ENCODE measurements at regions not wholly inside any gene's neighbourhood (a gene's known extent, or its start where the extent isn't known, plus 50 kb on each side); places are given as distances from the start of the nearest gene placed in this dataset.

DNA sequence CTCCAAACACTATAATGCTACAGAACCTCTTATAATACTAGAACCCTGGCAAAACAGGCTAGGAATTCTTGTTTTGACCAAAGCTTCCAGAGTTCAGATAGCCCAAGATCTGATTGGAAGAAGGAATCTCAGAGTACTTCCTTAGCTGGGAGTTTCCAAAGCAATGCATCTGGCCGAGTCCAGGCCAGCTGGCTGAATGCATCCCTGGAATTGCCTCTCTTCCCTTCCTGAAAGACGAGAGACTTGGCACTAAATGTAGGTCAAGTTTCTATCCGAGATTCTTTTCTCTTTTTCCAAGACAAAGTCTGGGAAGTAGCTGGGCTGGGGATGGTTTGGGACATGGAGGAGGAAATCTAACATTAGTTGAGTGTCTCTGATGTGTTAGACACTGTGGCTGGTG lies 68.7 kb upstream of the ADPGK start:
- H3K79me2 ChIP-seq (ENCODE audit: insufficient read depth, low read length) = no peaks in the 10 kb centered on the region
- H3K36me3 ChIP-seq (ENCODE audit: insufficient read depth, low read length) = no peaks in the 10 kb centered on the region

DNA sequence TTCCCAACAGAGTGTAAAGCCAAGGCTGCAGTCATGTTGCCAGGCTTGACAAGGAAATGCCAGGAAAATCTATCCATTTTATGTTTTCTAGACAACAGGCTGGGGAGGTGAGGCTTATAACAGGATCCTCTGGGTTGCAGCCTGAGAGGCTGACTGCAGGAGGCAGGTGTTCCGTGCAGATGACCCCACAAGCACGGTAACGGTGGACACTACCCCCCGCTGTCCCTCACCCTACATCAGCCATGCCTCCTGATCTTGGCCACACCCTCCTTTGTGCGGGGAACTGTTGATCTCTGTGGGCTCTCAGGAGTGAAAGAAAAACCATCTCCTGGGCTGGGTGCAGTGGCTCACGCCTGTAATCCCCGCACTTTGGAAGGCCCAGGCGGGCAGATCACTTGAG lies 68.0 kb upstream of the ADPGK start:
- Histone ChIP-seq H3K9ac (ENCODE audit: low read depth, low read length, poor library complexity, severe bottlenecking) (no peak overlapping the region), H3K36me3 (ENCODE audit: insufficient read depth, low read length) (no peaks in the 10 kb centered on the region), H3K4me1 (ENCODE audit: insufficient read depth, low read length, poor library complexity, severe bottlenecking) (no peaks in the 10 kb centered on the region), H2AFZ (ENCODE audit: low read length) (no peak overlapping the region), H3F3A (ENCODE audit: low read depth) (no peaks in the 10 kb centered on the region), H3K9me3 (ENCODE audit: insufficient read depth, low read depth, low read length) (no peaks in the 10 kb centered on the region), H3K4me3 (ENCODE audit: low read length, poor library complexity, severe bottlenecking) (no peak overlapping the region), H4K20me1 (ENCODE audit: insufficient read depth, low read length, poor library complexity, severe bottlenecking) (no peaks in the 10 kb centered on the region), H3K27me3 (ENCODE audit: insufficient read depth, low read length, poor library complexity, severe bottlenecking) (peaks cover 8% of the 10 kb centered on the region), H3K79me2 (ENCODE audit: insufficient read depth, low read length) (no peaks in the 10 kb centered on the region), H3K4me2 (ENCODE audit: low read depth, low read length, poor library complexity, severe bottlenecking) (no peak overlapping the region), H3K9me2 (replicated peaks; ENCODE audit: low read depth, low read length) (no peaks in the 10 kb centered on the region)
- no peak for TF ChIP-seq EZH2phosphoT487 (IDR thresholded peaks at IDR 0.05; ENCODE audit: borderline replicate concordance)
- TF ChIP-seq, protein P1, sequence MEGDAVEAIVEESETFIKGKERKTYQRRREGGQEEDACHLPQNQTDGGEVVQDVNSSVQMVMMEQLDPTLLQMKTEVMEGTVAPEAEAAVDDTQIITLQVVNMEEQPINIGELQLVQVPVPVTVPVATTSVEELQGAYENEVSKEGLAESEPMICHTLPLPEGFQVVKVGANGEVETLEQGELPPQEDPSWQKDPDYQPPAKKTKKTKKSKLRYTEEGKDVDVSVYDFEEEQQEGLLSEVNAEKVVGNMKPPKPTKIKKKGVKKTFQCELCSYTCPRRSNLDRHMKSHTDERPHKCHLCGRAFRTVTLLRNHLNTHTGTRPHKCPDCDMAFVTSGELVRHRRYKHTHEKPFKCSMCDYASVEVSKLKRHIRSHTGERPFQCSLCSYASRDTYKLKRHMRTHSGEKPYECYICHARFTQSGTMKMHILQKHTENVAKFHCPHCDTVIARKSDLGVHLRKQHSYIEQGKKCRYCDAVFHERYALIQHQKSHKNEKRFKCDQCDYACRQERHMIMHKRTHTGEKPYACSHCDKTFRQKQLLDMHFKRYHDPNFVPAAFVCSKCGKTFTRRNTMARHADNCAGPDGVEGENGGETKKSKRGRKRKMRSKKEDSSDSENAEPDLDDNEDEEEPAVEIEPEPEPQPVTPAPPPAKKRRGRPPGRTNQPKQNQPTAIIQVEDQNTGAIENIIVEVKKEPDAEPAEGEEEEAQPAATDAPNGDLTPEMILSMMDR (conservative IDR thresholded peaks at IDR 0.05; ENCODE audit: low read length) = no peak

More for the DNA sequence above, 68.7 kb upstream of the ADPGK start:
- TF ChIP-seq EZH2phosphoT487 (IDR thresholded peaks at IDR 0.05; ENCODE audit: borderline replicate concordance) = no peak
- TF ChIP-seq, protein P1 (conservative IDR thresholded peaks at IDR 0.05; ENCODE audit: low read length) = no peak
- no peak overlapping the region for H3K4me2 ChIP-seq (ENCODE audit: low read depth, low read length, poor library complexity, severe bottlenecking)
- H3K9ac ChIP-seq (ENCODE audit: low read depth, low read length, poor library complexity, severe bottlenecking) = no peak overlapping the region
- H3K4me3 ChIP-seq (ENCODE audit: low read length, poor library complexity, severe bottlenecking) = no peak overlapping the region
- no peak overlapping the region for H2AFZ ChIP-seq (ENCODE audit: low read length)
- no peaks in the 10 kb centered on the region for H3F3A ChIP-seq (ENCODE audit: low read depth)
- H4K20me1 ChIP-seq (ENCODE audit: insufficient read depth, low read length, poor library complexity, severe bottlenecking) = no peaks in the 10 kb centered on the region
- no peaks in the 10 kb centered on the region for H3K9me2 ChIP-seq (replicated peaks; ENCODE audit: low read depth, low read length)
- no peaks in the 10 kb centered on the region for H3K4me1 ChIP-seq (ENCODE audit: insufficient read depth, low read length, poor library complexity, severe bottlenecking)
- no peaks in the 10 kb centered on the region for H3K9me3 ChIP-seq (ENCODE audit: insufficient read depth, low read depth, low read length)
- H3K27me3 ChIP-seq (ENCODE audit: insufficient read depth, low read length, poor library complexity, severe bottlenecking) = peaks cover 8% of the 10 kb centered on the region

DNA sequence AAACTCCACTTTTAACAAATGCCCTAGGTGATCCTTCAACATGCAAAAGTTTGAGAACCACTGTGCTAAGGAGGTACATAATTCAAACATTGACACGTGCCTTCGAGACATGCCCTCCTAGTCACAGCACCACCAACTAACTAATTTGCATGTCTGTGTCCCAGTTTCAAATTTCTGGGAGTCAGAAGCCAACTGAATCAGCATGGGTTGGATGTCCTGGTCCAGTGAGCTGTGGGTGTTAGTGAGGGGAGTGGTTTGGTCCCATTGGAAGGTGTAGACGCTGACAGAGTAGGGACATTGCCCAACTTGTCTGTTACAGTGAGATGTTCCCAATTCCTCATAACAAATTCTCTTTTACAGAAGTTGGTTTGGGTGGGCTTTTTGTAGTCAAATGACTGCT lies 67.3 kb upstream of the ADPGK start:
- no peak overlapping the region for H3K9ac ChIP-seq (ENCODE audit: low read depth, low read length, poor library complexity, severe bottlenecking)
- H2AFZ ChIP-seq (ENCODE audit: low read length) = no peak overlapping the region
- no peak overlapping the region for H3K4me2 ChIP-seq (ENCODE audit: low read depth, low read length, poor library complexity, severe bottlenecking)
- H3F3A ChIP-seq (ENCODE audit: low read depth) = no peaks in the 10 kb centered on the region
- peaks cover 8% of the 10 kb centered on the region for H3K27me3 ChIP-seq (ENCODE audit: insufficient read depth, low read length, poor library complexity, severe bottlenecking)
- no peaks in the 10 kb centered on the region for H4K20me1 ChIP-seq (ENCODE audit: insufficient read depth, low read length, poor library complexity, severe bottlenecking)
- H3K9me3 ChIP-seq (ENCODE audit: insufficient read depth, low read depth, low read length) = no peaks in the 10 kb centered on the region
- TF ChIP-seq EZH2phosphoT487 (IDR thresholded peaks at IDR 0.05; ENCODE audit: borderline replicate concordance) = no peak
- TF ChIP-seq, protein P1 (conservative IDR thresholded peaks at IDR 0.05; ENCODE audit: low read length) = no peak
- no peaks in the 10 kb centered on the region for H3K79me2 ChIP-seq (ENCODE audit: insufficient read depth, low read length)
- no peak overlapping the region for H3K4me3 ChIP-seq (ENCODE audit: low read length, poor library complexity, severe bottlenecking)
- no peaks in the 10 kb centered on the region for H3K36me3 ChIP-seq (ENCODE audit: insufficient read depth, low read length)
- no peaks in the 10 kb centered on the region for H3K9me2 ChIP-seq (replicated peaks; ENCODE audit: low read depth, low read length)
- H3K4me1 ChIP-seq (ENCODE audit: insufficient read depth, low read length, poor library complexity, severe bottlenecking) = no peaks in the 10 kb centered on the region

All from Loucy (cell line).